ENCODE measurements at regions not wholly inside any gene's neighbourhood (a gene's known extent, or its start where the extent isn't known, plus 50 kb on each side); places are given as distances from the start of the nearest gene placed in this dataset.

GRCh38 chr4:41438931-41439297 lies 99.0 kb upstream of the LIMCH1 start:
- no peak for TF ChIP-seq POLR2AphosphoS5 (IDR thresholded peaks at IDR 0.05; ENCODE audit: borderline replicate concordance, low read depth, low read length)
- no peak for TF ChIP-seq EZH2 (IDR thresholded peaks at IDR 0.05)
- no peak for TF ChIP-seq FOXP2 (optimal IDR thresholded peaks at IDR 0.05; ENCODE audit: control extremely low read depth, extremely low read length, insufficient read depth)
